22Rv1 (cell line): ENCODE measurements at regions not wholly inside any gene's neighbourhood (a gene's known extent, or its start where the extent isn't known, plus 50 kb on each side); places are given as distances from the start of the nearest gene placed in this dataset.

Experiments
- ZFX ChIP-seq: fragments of 450-650 bp; IDR thresholded peaks from 2 replicates; pipeline ENCODE4 v1.6.1; 2017; ENCODE audit warnings: antibody characterized with exemption, borderline replicate concordance
- TF ChIP-seq, protein P1 (sequence below): fragments of 450-650 bp; IDR thresholded peaks from 2 replicates; pipeline ENCODE4 v1.5.1; 2017; ENCODE audit warnings: mild to moderate bottlenecking

DNA sequence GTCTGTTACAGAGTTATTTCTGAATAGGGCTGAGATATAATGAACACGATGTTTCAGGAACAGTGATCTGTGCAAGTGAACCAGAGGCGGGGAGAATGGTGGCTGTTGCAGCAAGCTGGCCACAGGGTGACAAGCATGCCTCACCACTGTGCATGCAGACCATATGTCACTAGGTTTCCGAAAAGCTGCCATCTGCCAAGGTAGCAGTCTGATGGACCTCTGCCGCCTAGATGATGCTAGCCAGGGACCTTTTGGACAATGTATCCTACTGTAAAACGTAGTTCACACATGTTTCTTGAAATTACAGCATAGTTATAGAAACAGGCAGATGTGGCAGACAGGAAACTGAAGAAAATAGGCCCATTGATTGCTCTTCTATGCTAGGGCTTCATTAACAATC lies 204.2 kb upstream of the RRP15 start:
- TF ChIP-seq, protein P1, sequence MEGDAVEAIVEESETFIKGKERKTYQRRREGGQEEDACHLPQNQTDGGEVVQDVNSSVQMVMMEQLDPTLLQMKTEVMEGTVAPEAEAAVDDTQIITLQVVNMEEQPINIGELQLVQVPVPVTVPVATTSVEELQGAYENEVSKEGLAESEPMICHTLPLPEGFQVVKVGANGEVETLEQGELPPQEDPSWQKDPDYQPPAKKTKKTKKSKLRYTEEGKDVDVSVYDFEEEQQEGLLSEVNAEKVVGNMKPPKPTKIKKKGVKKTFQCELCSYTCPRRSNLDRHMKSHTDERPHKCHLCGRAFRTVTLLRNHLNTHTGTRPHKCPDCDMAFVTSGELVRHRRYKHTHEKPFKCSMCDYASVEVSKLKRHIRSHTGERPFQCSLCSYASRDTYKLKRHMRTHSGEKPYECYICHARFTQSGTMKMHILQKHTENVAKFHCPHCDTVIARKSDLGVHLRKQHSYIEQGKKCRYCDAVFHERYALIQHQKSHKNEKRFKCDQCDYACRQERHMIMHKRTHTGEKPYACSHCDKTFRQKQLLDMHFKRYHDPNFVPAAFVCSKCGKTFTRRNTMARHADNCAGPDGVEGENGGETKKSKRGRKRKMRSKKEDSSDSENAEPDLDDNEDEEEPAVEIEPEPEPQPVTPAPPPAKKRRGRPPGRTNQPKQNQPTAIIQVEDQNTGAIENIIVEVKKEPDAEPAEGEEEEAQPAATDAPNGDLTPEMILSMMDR = no peak
- no peak for TF ChIP-seq ZFX
